ENCODE measurements at regions not wholly inside any gene's neighbourhood (a gene's known extent, or its start where the extent isn't known, plus 50 kb on each side); places are given as distances from the start of the nearest gene placed in this dataset.

DNA sequence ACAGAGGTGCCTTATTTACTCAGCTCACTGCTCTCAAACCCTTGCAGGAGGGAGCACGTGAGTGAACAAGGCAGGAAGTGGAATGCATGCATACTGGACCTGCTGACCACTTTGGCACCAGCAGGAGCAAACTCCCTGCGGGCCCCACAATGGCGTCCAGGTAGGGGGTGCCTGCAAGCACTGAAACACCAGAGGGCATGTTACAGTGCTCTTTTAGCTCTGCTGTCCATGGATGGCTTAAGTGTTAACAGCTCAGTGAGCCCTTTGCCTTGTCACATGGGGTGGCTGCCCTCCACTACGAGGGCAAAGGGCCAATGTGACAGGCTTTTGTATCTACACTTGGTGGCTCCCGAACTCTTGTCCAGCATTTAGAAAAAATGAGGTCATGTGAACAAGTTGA lies 199.5 kb upstream of the UGT8 start:
- no peak overlapping the region for H3K4me3 ChIP-seq
- H3K27me3 ChIP-seq = no peaks in the 10 kb centered on the region
- no peaks in the 10 kb centered on the region for H3K9me3 ChIP-seq
- no peaks in the 10 kb centered on the region for H3K36me3 ChIP-seq
- DNase-seq (no peak), ATAC-seq (no peak)
- no peak overlapping the region for H3K27ac ChIP-seq
- in situ Hi-C loops (cut with MboI; ENCODE audit: low sequenced_read_pairs in 4 of 4) = loop anchor here in 1 of 4 donors (25.0 kb wide), 1 partner anchor 1012 kb away; no protein-coding TSS in a partner anchor
- no peaks in the 10 kb centered on the region for H3K4me1 ChIP-seq
- intact Hi-C loops (cut with DNase I; ENCODE audit: low total_unique reads) = no loop called here
- TF ChIP-seq, protein P1, sequence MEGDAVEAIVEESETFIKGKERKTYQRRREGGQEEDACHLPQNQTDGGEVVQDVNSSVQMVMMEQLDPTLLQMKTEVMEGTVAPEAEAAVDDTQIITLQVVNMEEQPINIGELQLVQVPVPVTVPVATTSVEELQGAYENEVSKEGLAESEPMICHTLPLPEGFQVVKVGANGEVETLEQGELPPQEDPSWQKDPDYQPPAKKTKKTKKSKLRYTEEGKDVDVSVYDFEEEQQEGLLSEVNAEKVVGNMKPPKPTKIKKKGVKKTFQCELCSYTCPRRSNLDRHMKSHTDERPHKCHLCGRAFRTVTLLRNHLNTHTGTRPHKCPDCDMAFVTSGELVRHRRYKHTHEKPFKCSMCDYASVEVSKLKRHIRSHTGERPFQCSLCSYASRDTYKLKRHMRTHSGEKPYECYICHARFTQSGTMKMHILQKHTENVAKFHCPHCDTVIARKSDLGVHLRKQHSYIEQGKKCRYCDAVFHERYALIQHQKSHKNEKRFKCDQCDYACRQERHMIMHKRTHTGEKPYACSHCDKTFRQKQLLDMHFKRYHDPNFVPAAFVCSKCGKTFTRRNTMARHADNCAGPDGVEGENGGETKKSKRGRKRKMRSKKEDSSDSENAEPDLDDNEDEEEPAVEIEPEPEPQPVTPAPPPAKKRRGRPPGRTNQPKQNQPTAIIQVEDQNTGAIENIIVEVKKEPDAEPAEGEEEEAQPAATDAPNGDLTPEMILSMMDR (IDR thresholded peaks at IDR 0.05 in 4 of 5, conservative IDR thresholded peaks at IDR 0.05 in 1 of 5) = no peak
- no peak for TF ChIP-seq POLR2A (IDR thresholded peaks at IDR 0.05)

DNA sequence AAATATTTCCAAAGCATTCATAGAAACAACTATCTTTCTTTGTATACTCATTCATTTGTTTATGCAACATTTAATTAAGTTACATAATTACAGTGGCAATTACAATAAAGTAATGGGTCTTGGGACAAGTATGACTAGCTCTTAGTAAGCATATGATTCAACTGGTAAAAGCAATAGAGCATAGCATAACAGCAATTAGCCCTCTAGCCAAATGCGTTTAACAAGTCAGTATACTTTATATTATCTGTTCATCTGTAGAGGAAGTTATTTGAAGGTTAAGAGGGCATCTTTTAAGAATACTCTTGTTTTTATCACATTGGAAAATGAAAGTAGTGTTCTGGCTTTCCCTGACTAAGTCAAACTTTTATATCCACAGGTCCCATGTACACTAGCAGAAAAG lies 198.1 kb upstream of the UGT8 start:
- Histone ChIP-seq H3K27ac (no peak overlapping the region), H3K27me3 (no peaks in the 10 kb centered on the region), H3K4me3 (no peak overlapping the region), H3K4me1 (no peaks in the 10 kb centered on the region), H3K36me3 (no peaks in the 10 kb centered on the region), H3K9me3 (no peaks in the 10 kb centered on the region)
- in situ Hi-C loops (cut with MboI; ENCODE audit: low sequenced_read_pairs in 4 of 4) (no loop called here), intact Hi-C loops (cut with DNase I; ENCODE audit: low total_unique reads) (no loop called here)
- no peak for TF ChIP-seq POLR2A (IDR thresholded peaks at IDR 0.05)
- TF ChIP-seq, protein P1 (IDR thresholded peaks at IDR 0.05 in 4 of 5, conservative IDR thresholded peaks at IDR 0.05 in 1 of 5) = no peak
- DNase-seq (no peak), ATAC-seq (no peak)

DNA sequence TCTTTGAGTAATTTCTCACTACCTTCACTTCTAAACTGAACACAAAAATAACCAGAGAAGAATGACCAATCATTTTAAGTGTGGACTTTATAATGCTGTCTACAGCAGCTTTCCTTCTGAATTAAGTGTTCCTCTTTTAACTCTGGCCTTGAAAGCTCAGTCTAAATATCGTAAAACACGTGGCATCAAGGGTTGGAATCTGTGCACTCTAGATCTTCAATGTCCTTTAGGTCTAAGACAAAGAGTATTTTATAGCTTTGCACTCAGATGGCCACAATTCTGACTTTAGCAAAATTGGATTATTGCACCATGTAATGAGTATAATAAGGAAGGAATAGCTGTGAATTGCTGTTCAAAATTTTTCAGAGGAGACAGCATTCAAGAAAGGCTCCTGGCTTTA lies 197.1 kb upstream of the UGT8 start:
- DNase-seq (no peak), ATAC-seq (no peak)
- Histone ChIP-seq H3K9me3 (no peaks in the 10 kb centered on the region), H3K27ac (no peak overlapping the region), H3K4me1 (no peaks in the 10 kb centered on the region), H3K27me3 (no peaks in the 10 kb centered on the region), H3K36me3 (no peaks in the 10 kb centered on the region), H3K4me3 (no peak overlapping the region)
- intact Hi-C loops (cut with DNase I; ENCODE audit: low total_unique reads) = no loop called here
- TF ChIP-seq POLR2A (IDR thresholded peaks at IDR 0.05) = no peak
- in situ Hi-C loops (cut with MboI; ENCODE audit: low sequenced_read_pairs in 4 of 4) = no loop called here

DNA sequence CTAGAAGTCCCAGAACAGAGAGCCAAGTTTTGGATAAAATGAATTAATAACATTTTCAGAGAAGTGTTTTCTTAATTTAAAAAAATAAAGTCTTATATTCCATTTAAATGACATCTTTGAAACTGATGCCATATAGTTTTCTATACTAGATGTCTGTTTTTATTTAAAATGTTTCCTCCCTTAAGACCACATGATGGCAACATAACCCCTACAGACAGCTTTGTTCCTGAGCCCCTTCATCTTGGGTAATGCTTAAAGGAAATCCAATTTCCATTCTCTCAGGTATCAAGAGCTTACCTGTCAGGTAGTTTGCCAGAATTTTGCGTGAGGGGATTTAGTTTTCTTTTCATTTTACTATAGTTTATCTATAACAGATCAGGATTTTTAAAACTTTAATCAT lies 181.4 kb upstream of the UGT8 start:
- intact Hi-C loops (cut with DNase I; ENCODE audit: low total_unique reads) = no loop called here
- TF ChIP-seq, protein P1 (IDR thresholded peaks at IDR 0.05 in 4 of 5, conservative IDR thresholded peaks at IDR 0.05 in 1 of 5) = no peak
- no peak for TF ChIP-seq POLR2A (IDR thresholded peaks at IDR 0.05)
- ATAC-seq (no peak), DNase-seq (no peak)
- Histone ChIP-seq H3K27ac (no peak overlapping the region), H3K4me3 (no peak overlapping the region), H3K9me3 (no peaks in the 10 kb centered on the region), H3K4me1 (no peaks in the 10 kb centered on the region), H3K27me3 (no peaks in the 10 kb centered on the region), H3K36me3 (no peaks in the 10 kb centered on the region)
- in situ Hi-C loops (cut with MboI; ENCODE audit: low sequenced_read_pairs in 4 of 4) = no loop called here

DNA sequence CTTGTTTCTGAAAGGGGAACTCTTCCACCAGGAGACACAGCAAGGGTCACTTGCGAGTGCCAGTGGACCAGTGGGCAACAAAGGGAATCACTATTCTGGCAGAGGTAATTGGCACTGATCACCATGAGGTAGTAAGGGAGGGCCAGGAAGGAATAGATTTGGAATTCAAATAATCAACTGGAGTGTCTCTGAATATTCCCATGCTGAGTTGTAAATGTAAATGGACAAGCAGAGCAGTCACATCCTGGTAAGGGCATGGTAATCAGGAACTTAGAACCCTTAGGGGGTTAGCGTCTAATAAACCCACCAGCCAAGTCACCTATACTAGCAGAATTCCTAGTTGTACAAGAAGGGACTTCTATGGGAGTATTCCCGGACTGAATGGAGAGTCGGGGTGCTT lies 178.5 kb upstream of the UGT8 start:
- H3K27ac ChIP-seq = no peak overlapping the region
- in situ Hi-C loops (cut with MboI; ENCODE audit: low sequenced_read_pairs in 4 of 4) = no loop called here
- H3K4me3 ChIP-seq = no peak overlapping the region
- ATAC-seq (no peak), DNase-seq (no peak)
- TF ChIP-seq, protein P1 (IDR thresholded peaks at IDR 0.05 in 4 of 5, conservative IDR thresholded peaks at IDR 0.05 in 1 of 5) = no peak
- TF ChIP-seq POLR2A (IDR thresholded peaks at IDR 0.05) = no peak
- no peaks in the 10 kb centered on the region for H3K9me3 ChIP-seq
- no peaks in the 10 kb centered on the region for H3K4me1 ChIP-seq
- H3K27me3 ChIP-seq = no peaks in the 10 kb centered on the region
- intact Hi-C loops (cut with DNase I; ENCODE audit: low total_unique reads) = no loop called here
- H3K36me3 ChIP-seq = no peaks in the 10 kb centered on the region

Measured in gastrocnemius medialis (tissue), 4 donors.